ENCODE measurements at regions not wholly inside any gene's neighbourhood (a gene's known extent, or its start where the extent isn't known, plus 50 kb on each side); places are given as distances from the start of the nearest gene placed in this dataset.

DNA sequence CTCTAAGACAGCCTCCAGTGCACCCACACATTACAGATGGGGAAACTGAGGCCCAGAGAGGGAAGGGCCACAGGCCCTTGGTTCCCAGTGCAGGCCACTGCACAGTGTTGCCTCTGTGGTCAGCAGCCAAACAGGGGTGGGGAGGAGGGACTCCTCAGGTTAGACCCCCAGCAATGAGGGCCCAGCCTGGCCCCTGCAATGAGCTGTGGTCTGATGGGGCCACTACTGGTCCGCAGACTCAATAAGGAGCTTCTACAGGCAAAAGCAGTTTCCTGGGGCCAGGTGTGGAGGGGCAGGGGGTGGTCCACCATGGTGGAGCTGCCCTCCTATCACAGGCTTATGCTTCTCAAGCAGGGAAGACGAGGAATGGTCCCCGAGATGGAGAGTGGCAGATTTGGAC lies 87.6 kb downstream of the HS1BP3 start:
- Histone ChIP-seq H3K27me3 (ENCODE audit: control insufficient read depth, insufficient read depth, low read length) (no peaks in the 10 kb centered on the region), H3K9me3 (ENCODE audit: control insufficient read depth, insufficient read depth, low read length) (no peaks in the 10 kb centered on the region), H3K4me3 (ENCODE audit: low read depth, low read length) (no peak overlapping the region), H3K4me1 (ENCODE audit: control insufficient read depth, insufficient read depth, low read length) (peaks cover 21% of the 10 kb centered on the region), H3K27ac (ENCODE audit: low read depth, low read length) (no peak overlapping the region), H3K9ac (ENCODE audit: low read depth, low read length) (no peak overlapping the region), H3K36me3 (ENCODE audit: control insufficient read depth, insufficient read depth, low read length) (no peaks in the 10 kb centered on the region)

DNA sequence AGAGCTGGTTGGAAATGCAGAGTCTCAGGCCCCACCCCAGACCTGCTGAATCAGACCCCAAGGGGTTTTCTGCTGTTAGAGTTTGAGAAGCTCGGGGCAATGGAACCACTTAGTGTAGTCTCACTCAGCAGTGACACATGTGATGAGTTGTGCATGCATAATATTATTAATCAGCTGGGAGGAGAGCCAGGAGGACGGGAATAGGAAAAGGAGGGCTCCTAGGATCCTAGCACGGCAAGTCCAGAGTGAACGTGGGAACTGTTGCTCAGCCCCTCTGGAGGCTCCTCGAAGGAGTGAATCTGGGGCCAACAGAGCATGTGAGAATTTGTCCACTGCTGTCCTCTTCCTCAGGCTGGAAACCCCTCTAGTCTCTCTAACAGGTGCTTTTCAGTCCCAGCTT lies 87.1 kb downstream of the HS1BP3 start:
- Histone ChIP-seq H3K27me3 (ENCODE audit: control insufficient read depth, insufficient read depth, low read length) (no peaks in the 10 kb centered on the region), H3K9me3 (ENCODE audit: control insufficient read depth, insufficient read depth, low read length) (no peaks in the 10 kb centered on the region), H3K4me1 (ENCODE audit: control insufficient read depth, insufficient read depth, low read length) (peaks cover 21% of the 10 kb centered on the region), H3K9ac (ENCODE audit: low read depth, low read length) (no peak overlapping the region), H3K4me3 (ENCODE audit: low read depth, low read length) (no peak overlapping the region), H3K36me3 (ENCODE audit: control insufficient read depth, insufficient read depth, low read length) (no peaks in the 10 kb centered on the region), H3K27ac (ENCODE audit: low read depth, low read length) (no peak overlapping the region)

DNA sequence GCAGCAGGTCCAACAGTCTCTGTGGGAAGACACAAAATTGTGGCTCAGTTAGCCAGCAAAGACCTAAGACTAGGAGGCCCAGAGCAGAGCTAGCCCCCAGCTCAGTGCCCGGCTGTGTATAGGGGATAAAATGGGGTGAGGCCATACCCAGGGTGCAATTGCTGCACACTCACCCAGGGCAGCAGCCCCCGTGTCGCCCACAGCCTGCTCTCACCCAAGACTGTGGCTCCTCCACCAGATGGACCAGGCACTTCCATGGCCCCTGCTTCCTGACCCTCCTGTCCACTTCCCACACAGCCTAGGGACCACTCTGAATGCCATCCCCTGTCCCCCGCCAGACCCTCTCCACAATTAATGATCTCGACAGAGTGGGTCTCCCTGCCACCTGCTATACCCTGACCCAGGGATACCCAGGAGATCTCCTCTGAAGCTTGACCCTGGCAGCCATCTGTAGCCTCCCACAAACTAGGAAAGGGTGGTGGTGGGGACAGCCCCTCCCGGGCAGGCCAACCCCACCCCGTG lies 85.7 kb downstream of the HS1BP3 start:
- no peaks in the 10 kb centered on the region for H3K36me3 ChIP-seq (ENCODE audit: control insufficient read depth, insufficient read depth, low read length)
- H3K4me1 ChIP-seq (ENCODE audit: control insufficient read depth, insufficient read depth, low read length), result peaks cover 21% of the 10 kb centered on the region
- H3K4me3 ChIP-seq (ENCODE audit: low read depth, low read length), result no peak overlapping the region
- H3K27me3 ChIP-seq (ENCODE audit: control insufficient read depth, insufficient read depth, low read length), result no peaks in the 10 kb centered on the region
- H3K27ac ChIP-seq (ENCODE audit: low read depth, low read length), result no peak overlapping the region
- H3K9ac ChIP-seq (ENCODE audit: low read depth, low read length), result no peak overlapping the region
- no peaks in the 10 kb centered on the region for H3K9me3 ChIP-seq (ENCODE audit: control insufficient read depth, insufficient read depth, low read length)

DNA sequence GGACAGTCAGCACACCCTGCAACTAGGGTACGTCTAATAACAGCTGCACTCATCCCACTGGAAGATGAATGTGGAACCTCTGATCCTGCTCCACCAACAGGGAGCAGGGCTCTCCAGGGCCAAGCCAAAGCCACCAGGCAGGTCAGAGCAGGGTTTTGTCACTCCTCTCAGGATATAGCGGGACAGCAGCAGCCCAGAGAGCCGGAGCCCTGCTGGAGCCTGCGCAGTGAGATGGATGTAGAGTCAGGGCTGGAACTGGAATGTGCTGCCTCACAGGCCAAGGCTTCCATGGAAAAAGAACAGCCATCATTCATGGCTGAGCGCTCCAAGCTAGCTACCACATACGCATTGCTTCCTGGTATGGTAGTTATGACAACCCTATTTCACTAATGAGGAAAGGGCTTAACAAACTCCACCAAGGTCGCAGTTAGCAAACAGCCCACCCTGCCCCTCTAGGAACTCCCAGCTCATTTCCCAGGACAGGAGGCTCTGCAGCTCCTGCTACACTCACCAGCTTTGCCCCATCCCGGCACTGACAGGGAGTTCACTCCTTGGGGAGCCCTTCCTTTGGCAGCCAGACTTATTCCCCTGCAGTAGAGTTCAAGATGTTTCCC lies 85.2 kb downstream of the HS1BP3 start:
- H3K9me3 ChIP-seq (ENCODE audit: control insufficient read depth, insufficient read depth, low read length), result no peaks in the 10 kb centered on the region
- H3K4me3 ChIP-seq (ENCODE audit: low read depth, low read length), result no peak overlapping the region
- H3K36me3 ChIP-seq (ENCODE audit: control insufficient read depth, insufficient read depth, low read length), result no peaks in the 10 kb centered on the region
- H3K27ac ChIP-seq (ENCODE audit: low read depth, low read length), result no peak overlapping the region
- no peak overlapping the region for H3K9ac ChIP-seq (ENCODE audit: low read depth, low read length)
- H3K4me1 ChIP-seq (ENCODE audit: control insufficient read depth, insufficient read depth, low read length), result peaks cover 21% of the 10 kb centered on the region
- H3K27me3 ChIP-seq (ENCODE audit: control insufficient read depth, insufficient read depth, low read length), result no peaks in the 10 kb centered on the region

DNA sequence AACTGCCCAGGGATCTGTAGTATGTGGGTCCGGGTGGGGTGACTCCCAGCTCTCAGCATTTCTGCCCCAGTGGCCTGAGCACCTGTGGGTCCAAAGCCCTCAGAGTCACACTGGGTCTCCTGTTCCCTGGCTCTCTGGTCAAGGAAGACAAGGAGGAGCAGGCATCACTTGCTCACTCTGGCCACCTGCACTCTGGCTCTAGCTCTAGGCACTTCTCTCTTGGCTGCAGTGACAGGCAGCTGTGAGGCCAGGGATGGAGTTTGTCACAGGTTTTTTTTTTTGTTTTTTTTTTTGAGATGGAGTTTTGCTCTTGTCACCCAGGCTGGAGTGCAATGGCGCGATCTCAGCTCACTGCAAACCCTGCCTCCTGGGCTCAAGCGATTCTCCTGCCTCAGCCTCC lies 84.6 kb downstream of the HS1BP3 start:
- Histone ChIP-seq H3K9me3 (ENCODE audit: control insufficient read depth, insufficient read depth, low read length) (no peaks in the 10 kb centered on the region), H3K36me3 (ENCODE audit: control insufficient read depth, insufficient read depth, low read length) (no peaks in the 10 kb centered on the region), H3K27ac (ENCODE audit: low read depth, low read length) (no peak overlapping the region), H3K4me1 (ENCODE audit: control insufficient read depth, insufficient read depth, low read length) (peaks cover 16% of the 10 kb centered on the region), H3K4me3 (ENCODE audit: low read depth, low read length) (no peak overlapping the region), H3K9ac (ENCODE audit: low read depth, low read length) (no peak overlapping the region), H3K27me3 (ENCODE audit: control insufficient read depth, insufficient read depth, low read length) (no peaks in the 10 kb centered on the region)

DNA sequence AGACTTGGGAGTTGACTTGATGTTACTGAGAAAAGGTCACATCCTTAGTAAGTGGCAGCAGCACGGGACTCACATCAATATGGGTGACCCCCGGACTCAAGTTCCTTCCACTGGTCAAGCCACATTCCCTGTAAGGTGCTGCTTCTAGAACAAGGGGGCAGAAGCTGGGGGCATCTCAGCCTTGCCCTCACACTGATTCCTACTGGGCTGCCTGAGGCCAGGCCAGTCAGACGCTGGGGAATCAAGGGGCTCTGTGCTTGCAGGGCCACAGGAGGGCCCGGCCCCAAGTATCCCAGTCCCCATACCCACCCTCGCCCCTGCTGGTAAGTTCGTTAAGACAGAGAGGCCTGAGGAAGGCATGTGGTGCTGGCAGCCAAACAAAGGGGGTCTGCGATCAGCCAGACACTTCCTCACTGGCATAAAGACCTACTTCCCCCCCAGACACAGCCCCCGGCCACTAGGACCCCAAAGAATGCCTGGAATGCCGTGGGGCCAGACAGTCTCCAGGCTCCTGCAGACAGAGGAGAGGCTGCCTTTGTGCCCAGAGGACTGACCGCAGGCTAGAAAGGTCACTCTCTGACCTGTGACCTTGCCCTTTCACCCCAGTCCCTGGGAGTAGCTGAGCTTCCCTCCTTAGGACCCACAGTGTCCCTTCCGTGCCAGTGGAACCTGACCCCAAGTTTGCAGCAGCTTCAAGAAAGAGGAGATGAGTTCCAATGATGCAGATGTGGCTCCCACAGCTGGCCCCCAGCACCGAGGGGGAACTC lies 83.6 kb downstream of the HS1BP3 start:
- peaks cover 10% of the 10 kb centered on the region; the same call in 1 of the 2 replicates for H3K4me1 ChIP-seq (ENCODE audit: control insufficient read depth, insufficient read depth, low read length)
- H3K27me3 ChIP-seq (ENCODE audit: control insufficient read depth, insufficient read depth, low read length), result no peaks in the 10 kb centered on the region
- no peak overlapping the region for H3K9ac ChIP-seq (ENCODE audit: low read depth, low read length)
- H3K27ac ChIP-seq (ENCODE audit: low read depth, low read length), result peak overlapping the region; percentile 42
- H3K9me3 ChIP-seq (ENCODE audit: control insufficient read depth, insufficient read depth, low read length), result no peaks in the 10 kb centered on the region
- no peak overlapping the region for H3K4me3 ChIP-seq (ENCODE audit: low read depth, low read length)
- no peaks in the 10 kb centered on the region for H3K36me3 ChIP-seq (ENCODE audit: control insufficient read depth, insufficient read depth, low read length)
